RWPE1 (cell line): ENCODE measurements at regions not wholly inside any gene's neighbourhood (a gene's known extent, or its start where the extent isn't known, plus 50 kb on each side); places are given as distances from the start of the nearest gene placed in this dataset.

Experiments used
- CTCF ChIA-PET: fragments of 350-600 bp; sonication (Branson Sonifier 250); formaldehyde crosslinking; extraction: SDS; loops from one replicate; lab custom pipeline; 2021; lab: Yijun Ruan, JAX
- POLR2A ChIA-PET: fragments of 400-600 bp; formaldehyde crosslinking; extraction: SDS; loops from one replicate; lab custom pipeline; 2020; ENCODE audit warnings: antibody characterized with exemption; ENCODE audit not compliant: low non-redundant PET; lab: Yijun Ruan, JAX
- DNase-seq: peaks from one replicate; pipeline ENCODE4 v3.0.0; 2012; ENCODE audit warnings: low spot score
- H3K27ac ChIP-seq: fragments of 450-650 bp; 2 replicates; pipeline ENCODE4 v1.5.1; 2017
- TF ChIP-seq, protein P1 (sequence below): fragments of 450-650 bp; conservative IDR thresholded peaks from 2 replicates; pipeline ENCODE4 v1.5.1; 2017; ENCODE audit warnings: low read depth, mild to moderate bottlenecking

DNA sequence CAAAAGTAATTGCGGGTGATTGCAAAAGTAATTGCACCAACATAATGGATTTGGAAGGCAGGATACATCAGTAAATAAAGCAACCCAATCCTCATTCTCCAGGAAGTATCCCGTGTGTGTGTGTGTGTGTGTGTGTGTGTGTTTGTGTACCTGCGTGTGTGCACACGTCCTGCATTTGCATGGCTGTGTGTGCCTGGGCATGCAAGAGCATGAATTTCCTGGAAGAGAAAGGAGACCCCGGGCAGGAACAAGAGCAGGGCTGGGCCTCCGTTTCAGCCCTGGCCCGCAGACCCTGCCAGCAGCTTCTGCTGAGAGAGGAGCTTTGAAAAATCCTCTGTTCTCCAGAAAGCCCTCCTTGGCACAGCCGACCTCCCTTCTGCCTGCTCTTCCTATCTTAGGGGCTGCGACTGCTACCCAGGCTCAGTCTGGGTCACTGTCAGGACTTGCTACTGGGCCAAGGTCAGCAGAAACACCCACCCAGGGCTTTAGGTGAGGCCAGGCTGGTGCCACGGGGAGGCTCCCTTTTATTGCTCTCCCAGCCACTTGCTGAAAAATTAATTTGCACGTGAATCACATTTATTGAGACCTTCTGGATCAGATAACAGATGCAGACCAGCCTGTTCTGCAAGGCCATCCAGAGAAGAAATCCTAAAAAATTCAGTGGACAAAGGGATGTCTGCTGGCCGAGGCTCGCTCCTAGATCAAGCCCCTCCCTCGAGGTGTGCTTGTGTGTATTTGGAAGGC is 258.3 kb downstream of the ZNF536 start:
- POLR2A ChIA-PET: no interaction called here
- no peak overlapping the region for H3K27ac ChIP-seq
- DNase-seq: no peak
- TF ChIP-seq, protein P1, sequence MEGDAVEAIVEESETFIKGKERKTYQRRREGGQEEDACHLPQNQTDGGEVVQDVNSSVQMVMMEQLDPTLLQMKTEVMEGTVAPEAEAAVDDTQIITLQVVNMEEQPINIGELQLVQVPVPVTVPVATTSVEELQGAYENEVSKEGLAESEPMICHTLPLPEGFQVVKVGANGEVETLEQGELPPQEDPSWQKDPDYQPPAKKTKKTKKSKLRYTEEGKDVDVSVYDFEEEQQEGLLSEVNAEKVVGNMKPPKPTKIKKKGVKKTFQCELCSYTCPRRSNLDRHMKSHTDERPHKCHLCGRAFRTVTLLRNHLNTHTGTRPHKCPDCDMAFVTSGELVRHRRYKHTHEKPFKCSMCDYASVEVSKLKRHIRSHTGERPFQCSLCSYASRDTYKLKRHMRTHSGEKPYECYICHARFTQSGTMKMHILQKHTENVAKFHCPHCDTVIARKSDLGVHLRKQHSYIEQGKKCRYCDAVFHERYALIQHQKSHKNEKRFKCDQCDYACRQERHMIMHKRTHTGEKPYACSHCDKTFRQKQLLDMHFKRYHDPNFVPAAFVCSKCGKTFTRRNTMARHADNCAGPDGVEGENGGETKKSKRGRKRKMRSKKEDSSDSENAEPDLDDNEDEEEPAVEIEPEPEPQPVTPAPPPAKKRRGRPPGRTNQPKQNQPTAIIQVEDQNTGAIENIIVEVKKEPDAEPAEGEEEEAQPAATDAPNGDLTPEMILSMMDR: no peak
- CTCF ChIA-PET: no interaction called here

DNA sequence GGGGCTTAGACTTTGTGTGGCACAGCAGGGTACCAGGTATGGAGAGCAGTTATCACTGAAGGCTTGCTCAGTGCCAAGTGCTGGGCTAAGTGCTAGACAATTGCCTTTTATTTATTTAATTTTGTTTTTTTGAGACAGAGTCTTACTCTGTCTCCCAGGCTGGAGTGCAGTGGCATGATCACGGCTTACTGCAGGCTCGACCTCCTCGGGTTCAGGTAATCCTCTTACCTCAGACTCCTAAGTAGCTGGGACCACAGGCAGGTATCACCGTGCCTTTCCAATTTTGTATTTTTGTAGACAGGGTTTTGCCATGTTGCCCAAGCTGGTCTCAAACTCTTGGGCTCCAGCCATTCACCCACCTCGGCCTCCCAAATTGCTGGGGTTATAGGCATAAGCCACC is 256.9 kb downstream of the ZNF536 start:
- ChIA-PET CTCF (interaction anchor here (0.5 kb wide), 1 partner anchor 38 kb away, joined by 3 read pairs; no protein-coding TSS in a partner anchor), POLR2A (no interaction called here)
- H3K27ac ChIP-seq: no peak overlapping the region
- DNase-seq: no peak
- TF ChIP-seq, protein P1: no peak

DNA sequence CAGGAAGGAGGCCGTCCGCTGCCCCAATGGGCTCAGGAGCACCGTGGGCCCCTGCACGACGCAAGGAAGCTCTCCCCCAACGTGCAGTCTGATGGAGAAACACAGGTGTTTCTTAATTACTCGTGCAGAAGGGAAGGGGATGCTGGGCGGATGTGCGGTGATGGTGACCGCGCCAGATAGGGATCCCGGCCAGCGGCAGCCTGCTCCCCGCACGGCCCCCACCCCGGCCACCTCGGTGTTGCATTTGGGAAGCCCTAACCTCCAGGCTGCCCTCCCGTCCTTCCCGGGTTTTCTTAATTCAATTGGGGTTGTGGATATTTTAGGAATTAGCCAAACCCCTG is 254.4 kb downstream of the ZNF536 start:
- no peak overlapping the region for H3K27ac ChIP-seq
- DNase-seq: no peak
- POLR2A ChIA-PET: no interaction called here
- CTCF ChIA-PET: no interaction called here
- TF ChIP-seq, protein P1: no peak

DNA sequence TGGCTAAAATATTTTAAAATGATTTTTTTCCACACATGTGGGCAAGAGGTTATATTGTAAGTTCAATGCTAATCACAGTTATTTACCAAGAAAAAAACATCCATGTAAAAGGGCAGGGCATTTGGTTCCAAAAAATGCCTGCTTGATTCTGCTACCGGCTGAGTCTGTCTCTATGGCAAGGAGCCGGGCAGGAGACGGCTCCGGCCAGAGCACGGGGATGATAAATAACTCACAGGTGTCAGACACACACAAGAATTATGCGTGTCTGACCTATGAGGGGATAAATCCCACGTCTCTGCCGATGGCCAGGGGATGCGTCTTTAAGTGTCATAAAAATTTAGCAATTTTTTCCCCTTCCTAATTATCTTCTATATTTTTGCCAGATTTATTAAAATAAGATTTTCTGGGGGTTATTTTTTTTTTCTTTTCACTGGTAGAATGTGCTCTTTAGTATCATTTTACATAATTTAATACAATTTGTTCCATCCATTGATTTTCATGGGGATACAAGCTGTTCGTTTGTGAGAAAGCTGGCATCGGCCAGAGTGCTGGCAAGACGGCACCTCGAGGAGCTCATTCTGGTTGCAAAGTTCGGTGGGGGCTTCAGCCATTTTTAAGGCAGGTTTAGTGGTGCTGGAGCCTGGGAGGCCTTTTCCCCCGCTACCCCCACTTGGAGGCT is 253.9 kb downstream of the ZNF536 start:
- no peak for DNase-seq
- no peak overlapping the region for H3K27ac ChIP-seq
- ChIA-PET CTCF (no interaction called here), POLR2A (no interaction called here)
- TF ChIP-seq, protein P1: no peak

DNA sequence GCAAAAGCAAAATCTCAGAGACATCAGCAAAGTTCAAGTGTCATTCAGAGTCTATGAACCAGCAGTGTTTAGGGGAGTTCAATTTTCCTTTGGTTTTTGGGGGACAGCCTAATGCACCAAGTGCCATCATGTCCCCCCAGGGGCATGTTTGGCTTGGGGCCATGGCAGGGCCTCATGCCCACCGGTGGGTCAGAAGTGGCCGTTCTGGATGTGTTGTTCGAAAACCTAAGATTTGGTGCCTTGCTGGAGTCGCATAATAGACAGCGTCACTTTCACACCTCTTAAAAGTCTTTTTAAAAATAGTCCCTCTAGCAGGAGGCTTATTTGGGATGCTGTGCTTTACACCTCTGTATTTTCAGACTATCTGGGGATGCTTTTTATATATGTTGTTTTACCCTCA is 250.1 kb downstream of the ZNF536 start:
- CTCF ChIA-PET: interaction anchor here (0.5 kb wide), 1 partner anchor 152 kb away, joined by 6 read pairs; no protein-coding TSS in a partner anchor
- POLR2A ChIA-PET: no interaction called here
- TF ChIP-seq, protein P1: no peak
- H3K27ac ChIP-seq: no peak overlapping the region
- no peak for DNase-seq

DNA sequence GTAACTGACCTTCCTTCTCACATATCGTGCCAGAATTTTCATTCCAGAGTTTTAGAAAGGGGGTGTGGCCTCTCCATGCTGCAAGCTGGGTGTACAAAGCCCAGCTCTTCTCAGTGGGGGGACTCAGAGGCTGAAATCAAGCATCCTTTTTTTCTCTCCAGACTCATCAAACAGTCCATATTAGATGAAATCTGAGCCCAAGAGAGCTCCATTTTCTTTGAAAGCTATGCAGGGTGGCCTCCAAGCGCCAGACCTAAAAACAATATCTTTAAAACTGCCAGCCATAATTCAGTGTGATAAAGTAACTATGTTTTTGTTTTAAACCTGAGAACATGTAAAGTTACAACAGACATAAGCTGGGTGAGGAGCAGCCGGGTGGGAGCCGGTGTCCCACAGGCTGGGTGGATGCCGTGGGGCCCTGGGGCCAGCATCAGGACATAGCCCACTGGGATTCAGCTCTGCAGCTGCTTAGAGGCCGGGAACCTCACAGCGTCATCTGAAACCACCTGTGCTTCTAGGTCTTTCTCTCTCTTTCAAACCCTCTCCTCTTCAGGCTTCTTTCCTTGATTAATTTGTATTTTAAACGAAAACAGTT is 249.2 kb downstream of the ZNF536 start:
- POLR2A ChIA-PET: no interaction called here

More for the DNA sequence above, 249.2 kb downstream of the ZNF536 start:
- CTCF ChIA-PET: interaction anchor here (0.5 kb wide), 1 partner anchor 153 kb away, joined by 6 read pairs; no protein-coding TSS in a partner anchor
- TF ChIP-seq, protein P1: no peak
- no peak overlapping the region for H3K27ac ChIP-seq
- DNase-seq: no peak
